Activated CD4-positive, alpha-beta T cell treated with anti-CD3 and anti-CD28 coated beads, Interleukin-10, Interleukin-2, amounts not matched to agents 100 ng/mL and 50 ng/mL, durations not matched to agents 16 hours and 8 hours (primary cell): ENCODE measurements at regions not wholly inside any gene's neighbourhood (a gene's known extent, or its start where the extent isn't known, plus 50 kb on each side); places are given as distances from the start of the nearest gene placed in this dataset.

Experiments used
- DNase-seq: peaks from one replicate; pipeline ENCODE4 v3.0.0-alpha.2; 2020

DNA sequence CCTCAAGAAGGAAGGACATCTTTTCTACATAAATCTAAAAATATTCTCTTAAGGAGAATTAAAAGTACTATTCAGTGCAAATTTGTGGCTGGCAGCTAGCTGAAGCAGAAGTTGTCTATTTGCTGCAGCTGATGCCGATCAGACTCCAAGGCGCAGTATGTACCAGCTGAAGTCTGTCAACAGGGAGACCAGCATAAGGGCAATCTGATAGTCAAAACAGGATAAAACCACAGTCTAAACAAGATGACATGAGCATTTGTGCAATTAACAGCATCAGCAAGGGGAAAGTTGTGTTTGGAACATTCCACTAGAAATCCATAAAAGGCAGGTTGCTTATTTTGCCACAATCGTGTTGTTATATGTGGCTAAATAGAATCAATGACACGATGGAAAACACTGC is 198.2 kb upstream of the ROBO2 start:
- DNase-seq = no peak

- no peak for DNase-seq
Observed at GRCh38 chr3:76842216-76842615, 197.7 kb upstream of the ROBO2 start.

GRCh38 chr3:76855451-76855850 is 184.4 kb upstream of the ROBO2 start:
- no peak for DNase-seq

GRCh38 chr3:76859596-76859995 is 180.3 kb upstream of the ROBO2 start:
- DNase-seq = no peak

DNA sequence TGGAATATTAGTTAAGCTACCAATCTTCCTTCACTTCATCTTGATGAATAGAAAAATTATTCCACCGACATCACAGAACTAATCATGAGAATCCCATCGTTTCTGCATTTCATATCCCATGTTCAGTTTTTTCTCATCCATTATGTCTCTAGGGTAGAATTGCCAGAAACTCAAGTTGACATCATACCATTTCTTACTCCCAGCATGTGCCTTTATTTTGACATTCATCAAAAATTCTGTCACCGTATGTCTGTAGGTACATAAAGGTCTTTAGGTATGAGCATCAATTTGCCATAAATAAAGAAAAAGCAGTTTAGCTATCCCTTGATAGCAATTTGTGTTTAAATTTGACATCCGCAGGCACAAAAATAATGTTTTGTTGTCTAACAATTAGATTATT is 175.5 kb upstream of the ROBO2 start:
- no peak for DNase-seq

- DNase-seq = no peak
Observed at GRCh38 chr3:76866729-76867408, 173.0 kb upstream of the ROBO2 start.

DNA sequence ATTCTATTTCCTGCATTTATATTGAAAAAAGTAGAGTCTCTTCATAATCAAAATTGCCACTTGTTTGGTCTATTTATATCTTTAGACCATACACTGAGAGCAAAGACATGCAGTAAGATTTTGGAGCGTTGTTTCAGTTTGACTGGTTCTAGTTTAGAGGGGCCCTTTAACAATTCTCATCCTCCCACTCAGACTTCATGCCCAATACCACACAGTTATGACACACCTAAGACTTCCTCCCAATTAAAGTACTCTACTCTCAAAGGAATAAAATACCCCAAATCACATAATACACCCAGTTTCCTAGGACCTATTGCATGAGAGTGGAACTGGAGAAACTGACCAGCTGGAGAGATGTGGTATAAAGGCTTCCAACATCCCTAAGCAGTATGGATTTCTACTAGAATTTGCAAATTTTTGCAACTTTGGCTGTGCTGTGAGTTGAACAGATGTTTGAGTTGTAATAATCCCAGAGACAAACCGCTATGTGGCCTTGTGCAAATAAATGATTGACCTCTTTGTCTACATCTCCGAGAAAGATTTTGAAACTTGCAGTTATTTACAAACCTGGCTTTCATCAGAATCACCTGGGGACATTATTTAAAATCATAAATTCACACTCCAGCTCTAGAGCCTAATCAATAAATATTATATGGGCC is 170.0 kb upstream of the ROBO2 start:
- DNase-seq = no peak

- no peak for DNase-seq
Observed at GRCh38 chr3:76871655-76872054, 168.2 kb upstream of the ROBO2 start.

- no peak for DNase-seq
Observed at GRCh38 chr3:76872999-76873398, 166.9 kb upstream of the ROBO2 start.

- DNase-seq = no peak
Observed at GRCh38 chr3:76873532-76874242, 166.2 kb upstream of the ROBO2 start.

- DNase-seq = no peak
Observed at GRCh38 chr3:76879959-76880358, 159.9 kb upstream of the ROBO2 start.

- no peak for DNase-seq
Observed at GRCh38 chr3:76886761-76887500, 153.0 kb upstream of the ROBO2 start.

GRCh38 chr3:76888856-76889255 is 151.0 kb upstream of the ROBO2 start:
- DNase-seq = no peak

DNA sequence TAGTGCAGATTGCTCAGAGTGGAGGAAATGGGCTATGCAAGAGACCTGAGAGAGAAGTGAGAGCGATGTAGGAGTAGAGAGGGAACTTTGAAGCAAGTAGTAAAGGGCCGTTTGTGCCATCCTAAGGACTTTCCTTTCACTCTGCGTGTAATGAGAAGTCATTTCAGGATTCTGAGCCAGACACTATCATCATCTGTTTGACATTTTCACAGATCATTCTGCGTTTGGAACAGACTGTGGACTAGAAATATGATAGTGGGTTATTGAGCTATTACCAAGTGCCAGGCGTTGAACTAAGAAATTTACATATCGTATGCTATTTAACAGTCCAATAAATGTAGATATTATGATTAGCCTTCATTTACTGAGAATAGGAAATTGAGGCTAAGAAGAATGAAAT is 150.0 kb upstream of the ROBO2 start:
- no peak for DNase-seq

- no peak for DNase-seq
Observed at GRCh38 chr3:76897076-76897475, 142.8 kb upstream of the ROBO2 start.

GRCh38 chr3:76900596-76900995 is 139.3 kb upstream of the ROBO2 start:
- DNase-seq = no peak

DNA sequence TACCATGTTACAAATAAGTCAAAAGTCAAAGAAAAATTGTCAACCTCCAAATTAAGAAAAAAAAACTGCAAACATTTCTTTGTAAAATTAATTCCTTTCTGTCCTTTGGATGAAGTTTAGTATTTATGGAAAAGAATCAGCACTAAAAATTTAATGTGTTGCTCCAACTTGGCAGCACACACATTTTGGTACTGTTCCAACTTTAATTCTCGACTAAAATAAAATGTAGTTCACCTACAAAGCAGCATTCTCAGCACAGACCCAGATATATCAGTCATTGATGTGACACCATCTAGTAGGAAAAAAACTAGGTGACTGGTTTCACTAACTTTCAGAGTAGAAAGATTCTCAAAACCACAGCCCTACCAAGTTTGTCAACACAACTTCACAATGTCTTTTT is 131.7 kb upstream of the ROBO2 start:
- DNase-seq = no peak

- no peak for DNase-seq
Observed at GRCh38 chr3:76912841-76913383, 127.0 kb upstream of the ROBO2 start.

- no peak for DNase-seq
Observed at GRCh38 chr3:76917436-76917835, 122.5 kb upstream of the ROBO2 start.

DNA sequence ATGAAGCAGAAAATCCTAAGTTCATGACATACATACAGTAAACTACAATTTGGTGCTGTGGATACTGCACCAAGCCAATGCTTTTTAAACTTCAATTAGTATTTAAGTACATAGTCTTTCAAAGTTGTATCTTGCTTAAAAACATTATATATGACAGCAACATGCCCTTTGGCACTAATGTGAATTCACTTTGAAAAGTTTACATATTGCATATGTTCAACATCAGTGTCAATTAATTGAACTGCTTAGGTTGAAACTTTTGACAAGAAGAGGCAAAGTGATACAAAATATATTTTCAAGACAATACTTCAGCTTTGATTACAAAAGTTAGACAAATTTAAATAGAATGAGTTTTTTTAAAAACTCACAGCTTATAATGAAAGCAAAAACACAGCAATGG is 119.4 kb upstream of the ROBO2 start:
- DNase-seq = no peak

GRCh38 chr3:76923485-76923884 is 116.4 kb upstream of the ROBO2 start:
- DNase-seq = no peak

DNA sequence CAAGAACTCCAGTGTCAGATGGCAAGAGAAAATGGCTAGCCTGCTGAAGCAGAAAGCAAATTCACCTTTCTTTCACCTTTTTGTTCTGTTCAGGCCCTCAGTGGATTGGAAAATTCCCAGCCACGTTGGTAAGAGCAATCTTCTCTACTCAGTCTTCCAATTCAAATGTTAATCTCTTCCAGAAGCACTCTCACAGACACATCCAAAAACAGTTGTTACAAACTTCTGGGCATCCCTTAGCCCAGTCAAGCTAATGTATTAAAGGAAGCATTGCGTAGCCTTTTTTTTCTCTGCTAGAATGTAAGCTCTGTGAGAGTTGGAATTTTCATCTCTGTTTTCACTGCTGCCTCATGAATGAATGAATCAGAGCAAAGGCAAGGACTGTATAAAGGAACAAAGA is 109.2 kb upstream of the ROBO2 start:
- DNase-seq = no peak

GRCh38 chr3:76933245-76933644 is 106.7 kb upstream of the ROBO2 start:
- DNase-seq = no peak
